Gastrocnemius medialis (tissue), 4 donors: ENCODE measurements at regions not wholly inside any gene's neighbourhood (a gene's known extent, or its start where the extent isn't known, plus 50 kb on each side); places are given as distances from the start of the nearest gene placed in this dataset.

Experiments used
- CTCF ChIP-seq, 5 experiments: fragments of 450-650 bp in 3 of 5; fragments of 200-600 bp in 2 of 5; sonication (generic) in 2 of 5; IDR thresholded peaks in 4 of 5; conservative IDR thresholded peaks in 1 of 5; 1 replicate in 4 of 5; 2 replicates in 1 of 5; pipeline ENCODE4 v1.5.1; 2016 to 2019; ENCODE audit warnings: antibody characterized with exemption in 5 of 5, mild to moderate bottlenecking in 3 of 5, moderate library complexity in 3 of 5
- POLR2A ChIP-seq, 2 donors: fragments of 450-650 bp; IDR thresholded peaks; one replicate each; pipeline ENCODE4 v1.6.1; 2017; ENCODE audit warnings: antibody characterized with exemption in 2 of 2, mild to moderate bottlenecking in 2 of 2, moderate library complexity in 2 of 2

DNA sequence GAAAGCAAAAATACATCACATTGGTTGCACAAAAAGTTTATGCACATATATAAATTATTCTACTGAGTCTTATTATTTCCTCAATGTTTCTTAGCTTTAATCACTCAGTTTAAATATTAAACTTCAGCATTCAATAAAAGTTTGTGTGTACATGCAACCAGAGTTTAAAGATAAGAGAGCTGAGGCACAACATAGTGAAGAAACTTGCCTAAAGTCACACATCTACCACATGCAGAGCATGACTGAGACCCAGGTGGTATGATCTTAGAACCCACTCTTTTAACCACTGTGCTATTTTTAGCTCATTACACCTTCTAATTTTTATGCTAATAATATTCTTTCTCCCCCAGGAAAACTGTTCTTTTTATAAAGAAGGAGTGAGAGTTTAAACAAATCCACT, 96.1 kb upstream of the GOLIM4 start:
- no peak for TF ChIP-seq CTCF (IDR thresholded peaks at IDR 0.05 in 4 of 5, conservative IDR thresholded peaks at IDR 0.05 in 1 of 5)
- no peak for TF ChIP-seq POLR2A (IDR thresholded peaks at IDR 0.05)
